ENCODE measurements at regions not wholly inside any gene's neighbourhood (a gene's known extent, or its start where the extent isn't known, plus 50 kb on each side); places are given as distances from the start of the nearest gene placed in this dataset.

DNA sequence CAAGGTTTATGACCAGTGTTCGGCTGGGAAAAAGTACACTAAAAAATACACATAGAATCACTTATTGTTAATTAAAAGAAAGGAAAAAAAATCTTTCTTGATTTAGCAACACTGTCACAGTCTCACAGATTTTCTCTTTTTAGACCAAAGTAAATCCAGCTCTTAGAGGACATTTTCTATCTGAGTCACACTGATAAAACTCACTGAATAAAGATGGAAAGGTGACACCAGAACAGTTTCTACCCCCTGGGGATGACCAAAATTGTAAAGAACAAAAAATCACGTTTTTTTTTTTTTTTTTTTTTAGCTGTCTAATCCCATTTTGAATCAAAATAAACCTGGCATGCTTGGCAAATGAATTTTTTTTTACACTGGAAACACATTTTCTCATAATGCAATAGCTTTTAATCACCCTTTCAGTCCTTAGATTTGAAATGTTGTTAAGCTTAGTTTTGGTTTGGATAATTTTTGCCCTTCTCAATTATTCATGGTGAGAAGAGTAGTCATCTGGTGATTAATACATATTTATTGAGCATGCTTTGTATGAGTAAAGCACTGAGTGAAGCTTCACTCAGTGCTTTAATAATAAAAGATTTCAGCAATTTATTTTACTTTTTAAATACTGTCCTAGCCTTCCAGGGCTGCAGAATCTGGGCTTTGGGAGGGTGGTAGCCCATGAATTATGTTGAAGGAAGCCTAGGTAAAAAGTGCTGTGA lies 886.3 kb downstream of the SLC4A3 start:
- DNase-seq: no peak

DNA sequence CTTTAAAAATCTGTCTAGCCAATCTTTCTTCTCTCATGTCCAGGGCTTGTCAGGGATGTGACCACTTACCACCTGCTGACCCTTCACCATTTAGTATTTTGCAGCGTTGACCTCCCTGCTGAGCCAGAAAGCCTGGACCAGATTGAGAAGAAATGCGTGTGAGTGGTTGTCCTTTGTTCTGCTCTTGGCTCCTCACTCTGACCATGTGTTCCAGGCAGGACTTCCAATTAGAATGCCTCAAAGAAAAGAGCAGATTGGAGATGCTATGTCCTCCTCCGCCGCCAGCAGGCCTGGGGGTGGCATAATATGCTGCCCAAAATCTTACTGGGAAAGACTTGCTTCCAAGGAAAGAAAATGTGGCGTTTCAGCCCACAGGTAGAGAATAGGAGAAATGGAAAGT lies 894.1 kb downstream of the SLC4A3 start:
- no peak for DNase-seq

DNA sequence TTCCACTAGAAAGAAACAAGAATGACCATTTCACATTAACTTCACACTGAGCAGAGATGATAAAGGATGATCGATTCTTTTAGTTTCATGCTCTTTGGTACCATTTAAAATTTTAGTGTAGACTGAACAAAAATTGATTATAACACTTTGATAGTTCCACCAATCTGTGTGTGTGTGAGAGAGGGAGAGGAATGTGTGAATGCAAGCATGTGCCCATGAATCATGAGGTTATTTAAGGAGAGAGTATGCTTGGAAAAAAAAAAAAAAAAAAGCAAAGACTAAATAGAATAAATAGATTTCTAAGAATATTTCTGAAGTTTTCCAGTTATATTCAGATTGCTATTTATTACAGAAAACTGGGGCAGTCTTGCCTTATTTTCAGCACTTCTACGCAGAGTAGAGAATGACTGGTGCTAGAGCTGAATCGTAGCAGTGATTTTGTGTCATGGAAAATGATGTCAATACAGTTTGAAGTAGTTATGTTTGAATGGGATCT lies 900.8 kb downstream of the SLC4A3 start:
- no peak for DNase-seq

DNA sequence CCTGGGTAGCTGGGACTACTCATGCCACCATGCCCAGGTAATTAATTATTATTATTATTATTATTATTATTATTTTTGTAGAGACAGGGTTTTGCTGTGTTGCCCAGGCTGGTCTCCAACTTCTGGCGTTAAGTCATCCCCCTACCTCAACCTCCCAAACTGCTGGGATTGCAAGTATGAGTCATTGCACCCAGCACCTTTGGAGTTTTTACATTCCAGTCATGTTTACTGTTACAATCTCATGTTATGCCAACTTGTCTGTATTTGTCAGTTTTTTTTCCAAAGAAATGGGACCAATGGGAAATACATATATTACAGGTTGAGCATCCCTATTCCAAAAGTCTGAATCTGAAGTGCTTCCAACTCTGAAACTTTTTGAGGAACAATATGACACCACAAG lies 903.8 kb downstream of the SLC4A3 start:
- DNase-seq: no peak

DNA sequence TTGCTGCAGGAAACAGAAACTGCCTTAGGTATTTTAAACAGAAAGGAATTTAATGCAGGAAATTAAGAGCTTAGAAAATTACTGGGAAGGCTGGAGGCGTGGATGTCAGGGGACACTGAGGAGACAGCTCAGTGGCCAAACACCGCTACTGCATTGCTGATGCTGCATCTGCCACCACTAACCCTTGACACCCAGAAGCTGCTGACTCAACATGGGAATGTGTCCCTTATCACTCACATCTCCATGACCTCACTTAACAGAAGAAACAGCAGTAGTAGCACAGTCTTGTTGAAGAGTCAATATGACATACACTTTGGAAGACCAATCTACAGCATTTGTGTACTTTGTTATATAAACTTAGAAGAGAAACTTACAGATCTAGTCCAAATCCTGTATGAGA lies 906.1 kb downstream of the SLC4A3 start:
- no peak for DNase-seq

DNA sequence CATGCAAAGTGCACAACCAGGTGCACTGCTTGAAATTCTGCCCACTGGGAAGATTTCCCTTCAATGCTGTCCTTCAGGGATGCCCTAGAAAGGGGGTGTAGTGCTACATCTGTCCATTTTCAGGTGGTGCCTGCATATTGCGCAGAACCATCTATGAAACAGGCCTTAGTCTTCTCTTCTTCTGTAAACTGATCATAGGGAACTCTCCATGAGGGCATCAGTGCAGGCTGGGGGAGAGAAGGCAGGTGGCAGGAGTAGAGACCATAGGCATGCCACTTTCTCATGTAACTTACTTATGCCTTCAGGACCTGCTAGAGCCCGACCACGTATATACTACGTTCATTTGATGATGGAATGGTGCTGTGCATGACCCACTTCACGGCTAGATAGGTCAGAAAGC lies 912.1 kb downstream of the SLC4A3 start:
- DNase-seq: no peak

DNA sequence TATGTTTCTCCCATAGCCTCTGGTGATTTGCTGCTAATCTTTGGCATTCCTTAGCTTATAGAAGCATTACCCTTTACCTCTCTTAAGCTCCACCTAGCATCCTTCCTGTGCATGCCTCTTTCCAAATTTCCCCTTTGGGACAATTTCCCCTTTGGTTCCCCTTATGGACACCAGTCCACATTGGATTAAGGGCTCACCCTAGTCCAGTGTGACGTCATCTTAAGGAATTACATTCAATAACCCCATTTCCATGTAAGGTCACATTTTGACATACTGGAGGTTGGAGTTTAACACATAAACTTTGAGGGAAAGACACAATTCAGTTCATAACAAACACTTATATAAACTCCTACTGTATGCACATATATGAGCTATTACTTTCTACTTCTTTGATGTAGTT lies 916.6 kb downstream of the SLC4A3 start:
- no peak for DNase-seq

DNA sequence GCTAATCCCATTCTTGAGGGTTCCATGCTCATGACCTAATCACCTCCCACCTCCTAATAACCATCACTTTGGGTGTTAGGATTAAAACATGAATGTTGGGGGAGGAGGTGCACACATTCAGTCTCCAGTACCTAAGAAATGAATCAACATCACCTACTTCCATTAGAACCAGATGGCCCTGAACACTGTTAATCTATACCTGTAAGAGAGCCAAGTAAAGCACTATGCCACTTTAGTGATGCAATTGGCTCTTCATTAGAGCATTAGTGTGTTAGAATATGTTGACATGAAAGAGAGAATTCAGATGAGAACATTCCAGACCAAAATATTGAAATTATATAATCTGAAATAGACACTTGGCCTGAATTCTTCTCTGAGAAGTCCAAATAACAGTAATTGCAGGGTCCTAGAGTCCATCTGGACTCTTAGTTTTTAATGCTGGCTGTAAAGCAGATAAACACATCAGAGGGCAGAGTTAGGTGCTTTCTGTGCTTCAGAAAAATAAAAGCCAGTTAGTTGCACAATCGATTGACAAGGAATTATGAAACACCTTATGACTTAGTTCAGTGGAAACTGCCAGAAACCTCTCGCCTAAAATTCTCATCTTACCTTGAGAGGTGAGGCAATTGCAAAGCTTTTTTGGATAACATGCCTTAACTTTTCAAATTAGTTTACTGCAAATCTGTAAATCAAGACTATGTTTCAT lies 923.7 kb downstream of the SLC4A3 start:
- DNase-seq: no peak

DNA sequence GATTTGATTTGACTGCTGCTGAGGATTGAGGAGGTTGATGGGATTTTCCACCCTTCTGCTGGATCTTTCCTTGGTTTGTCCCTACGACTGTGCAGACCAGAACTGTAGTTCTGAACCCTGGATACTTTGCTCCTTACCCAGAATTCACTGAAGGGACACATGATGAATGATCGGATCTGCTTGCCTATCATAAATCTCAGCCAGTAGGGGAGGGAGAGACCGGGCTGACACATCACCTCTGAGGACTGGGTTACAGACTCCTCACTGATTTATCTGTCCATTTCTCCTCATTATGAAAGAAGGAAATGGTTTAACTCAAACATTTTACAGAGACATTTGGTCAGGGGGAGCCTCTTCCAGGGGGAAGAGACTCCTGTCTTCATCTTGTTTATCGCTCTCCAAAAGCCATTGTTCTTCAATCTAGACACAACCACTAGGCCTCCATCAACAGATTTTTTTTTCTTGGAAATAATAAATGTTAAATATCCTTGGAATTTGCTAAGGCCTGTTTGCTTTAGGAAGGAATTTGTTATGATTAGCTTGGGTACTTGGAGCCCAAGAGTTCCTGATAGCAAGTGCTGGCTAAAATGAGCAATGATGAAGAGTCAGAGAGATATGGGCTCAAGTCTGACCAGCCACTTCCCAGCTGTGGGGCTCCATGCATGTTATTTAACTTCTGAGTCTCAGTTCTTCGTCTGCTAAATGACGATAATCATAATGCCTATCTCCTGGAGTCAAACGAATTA lies 925.5 kb downstream of the SLC4A3 start:
- DNase-seq: no peak

DNA sequence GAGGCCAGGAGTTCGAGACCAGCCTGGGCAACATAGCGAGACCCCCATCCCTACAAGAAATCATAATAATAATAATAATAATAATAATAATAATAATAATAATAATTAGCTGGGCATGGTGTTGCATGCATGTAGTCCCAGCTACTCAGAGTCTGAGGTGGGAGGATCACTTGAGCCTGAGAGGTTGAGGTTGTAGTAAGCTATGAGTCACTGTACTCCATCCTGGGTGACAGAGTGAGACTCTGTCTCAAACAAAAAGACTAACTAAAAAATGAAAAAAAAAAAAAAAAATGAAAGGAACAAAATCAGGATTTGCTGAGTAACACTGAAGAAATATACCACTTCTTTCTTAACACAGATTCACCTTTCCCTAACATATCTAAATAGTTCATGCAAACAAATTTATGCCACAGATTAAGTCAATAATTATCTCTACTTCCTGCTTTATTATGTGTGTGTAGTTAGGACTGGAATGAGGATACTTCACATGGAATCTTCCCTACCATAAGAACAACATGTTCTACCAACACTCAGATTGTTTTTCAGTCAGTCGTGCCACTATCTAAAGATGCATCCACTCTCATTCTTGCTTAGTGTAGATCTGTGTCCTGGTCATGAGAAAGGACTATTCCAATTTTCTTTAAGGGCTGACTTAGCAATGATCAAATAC lies 928.7 kb downstream of the SLC4A3 start:
- DNase-seq: no peak

DNA sequence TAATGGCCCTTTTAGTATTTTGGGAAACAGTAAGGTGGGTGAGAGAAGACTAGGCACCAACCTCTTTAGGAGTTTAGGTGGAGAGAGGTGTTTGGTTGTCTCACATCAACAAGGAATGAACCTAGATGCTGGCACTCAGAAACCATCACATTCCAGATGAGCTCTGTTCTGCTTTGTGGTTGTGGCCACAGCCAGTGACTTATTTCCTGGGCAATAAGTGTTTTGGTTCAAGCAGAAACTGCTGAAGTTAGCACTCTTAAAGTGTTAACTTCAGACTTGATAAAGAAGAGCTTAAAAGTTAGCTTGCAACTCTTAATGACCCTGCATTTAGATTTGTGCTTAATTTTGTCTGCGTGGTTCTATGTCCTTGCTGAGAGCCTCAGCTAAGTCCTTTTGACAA lies 929.2 kb downstream of the SLC4A3 start:
- DNase-seq: no peak

DNA sequence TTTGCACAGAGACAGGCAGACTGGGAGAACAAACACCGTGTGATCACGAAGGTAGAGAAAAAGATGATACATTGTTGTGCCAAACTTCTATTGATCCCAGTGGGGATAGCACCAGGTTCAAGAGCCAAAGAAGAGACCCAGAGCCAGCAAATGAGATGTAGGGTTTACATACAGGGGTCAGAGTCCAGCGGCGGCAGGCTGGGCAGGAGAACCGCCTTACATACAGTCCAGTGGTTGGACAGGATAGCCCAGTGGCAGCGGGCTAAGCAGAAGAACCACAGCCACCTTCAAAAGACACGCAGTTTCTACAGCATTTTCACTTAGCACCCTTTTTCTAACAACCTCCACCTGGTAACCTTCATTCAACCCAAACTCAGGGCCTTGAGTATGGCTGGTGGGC lies 932.8 kb downstream of the SLC4A3 start:
- DNase-seq: no peak

DNA sequence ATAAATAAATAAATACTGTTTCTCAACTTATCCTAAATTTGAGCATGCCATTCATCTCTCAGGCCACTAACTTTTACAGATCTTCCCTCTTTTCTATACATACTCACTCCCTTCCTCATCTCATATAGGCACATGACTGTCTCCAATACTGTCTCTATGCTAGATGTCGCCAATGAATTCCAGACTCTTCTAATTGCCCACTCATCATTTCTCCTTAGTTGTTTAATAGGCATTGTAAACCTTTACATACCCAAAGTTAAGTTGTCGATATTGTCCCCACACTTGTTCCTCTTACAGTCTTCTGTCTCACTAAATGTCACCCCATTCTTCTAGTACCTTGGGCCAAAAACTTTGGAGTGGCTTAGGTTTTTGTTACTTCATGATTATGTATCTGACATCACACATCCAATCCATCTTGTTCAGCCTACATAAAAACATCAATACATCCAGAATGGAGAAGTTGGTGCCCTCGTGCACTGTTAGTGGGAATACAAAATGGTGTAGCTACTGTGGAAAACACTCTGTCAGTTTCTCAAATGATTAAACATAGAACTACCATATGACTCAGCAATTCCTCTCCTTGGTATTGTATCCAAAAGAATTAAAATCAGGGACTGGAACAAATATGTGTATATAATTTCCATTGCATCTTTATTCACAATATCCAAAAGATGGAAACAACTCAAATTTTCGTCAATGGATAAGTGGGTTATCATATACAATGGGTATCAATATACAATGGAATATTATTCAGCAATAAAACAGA lies 935.1 kb downstream of the SLC4A3 start:
- DNase-seq: no peak

DNA sequence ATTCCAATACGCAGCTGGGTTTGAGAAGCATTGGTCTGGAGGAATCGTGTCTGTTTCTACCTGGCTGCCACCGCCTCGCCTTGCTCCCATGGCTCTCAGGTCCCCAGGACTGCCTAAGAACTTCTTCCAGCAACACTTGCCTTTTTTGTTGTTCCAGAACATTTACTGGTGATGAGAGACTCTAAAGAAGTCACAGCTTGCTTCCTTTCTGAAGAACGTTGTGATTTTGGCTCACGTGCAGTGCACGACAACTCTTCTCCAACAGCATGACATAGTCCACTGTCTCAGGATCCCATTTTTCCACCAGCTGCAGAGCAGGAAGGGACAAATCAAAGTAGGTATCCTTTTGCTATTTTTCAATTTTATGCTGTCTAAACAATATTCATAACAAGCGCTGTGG lies 940.9 kb downstream of the SLC4A3 start:
- DNase-seq: no peak

DNA sequence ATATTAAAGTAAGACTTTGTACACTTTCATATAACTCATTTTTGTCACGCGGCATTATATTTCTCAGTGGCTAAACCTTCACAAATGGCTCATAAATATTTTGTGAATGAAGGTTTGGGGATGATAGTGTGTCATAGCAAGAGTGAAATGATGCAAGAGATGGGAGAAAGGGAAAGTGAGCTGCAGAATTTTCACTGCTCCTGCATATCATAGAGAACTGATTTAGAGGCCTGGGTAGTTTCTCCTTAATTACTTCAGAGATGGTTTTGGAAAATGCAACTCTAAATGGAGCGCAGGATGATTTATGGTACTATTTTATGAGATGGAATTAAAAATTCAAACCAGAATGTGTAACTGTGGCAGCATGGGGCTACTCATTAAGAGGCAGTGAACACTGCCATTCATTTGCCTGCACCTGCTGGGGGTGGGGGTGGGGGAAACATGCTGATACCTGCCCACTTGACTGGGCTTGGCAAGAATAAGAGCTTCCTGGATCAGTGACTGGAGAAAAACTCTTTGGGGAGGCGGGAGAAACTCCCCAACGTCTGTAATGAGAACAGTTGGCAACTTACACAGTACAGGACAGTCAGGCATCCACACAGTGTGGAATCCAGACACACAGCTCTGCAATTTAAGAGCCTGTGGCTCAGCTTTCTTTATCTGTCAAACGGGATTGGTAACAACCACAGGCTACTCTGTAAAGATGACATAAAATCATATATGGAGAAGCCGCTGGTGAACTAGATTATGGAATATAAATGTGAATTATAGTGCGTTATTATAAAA lies 941.9 kb downstream of the SLC4A3 start:
- DNase-seq: no peak

DNA sequence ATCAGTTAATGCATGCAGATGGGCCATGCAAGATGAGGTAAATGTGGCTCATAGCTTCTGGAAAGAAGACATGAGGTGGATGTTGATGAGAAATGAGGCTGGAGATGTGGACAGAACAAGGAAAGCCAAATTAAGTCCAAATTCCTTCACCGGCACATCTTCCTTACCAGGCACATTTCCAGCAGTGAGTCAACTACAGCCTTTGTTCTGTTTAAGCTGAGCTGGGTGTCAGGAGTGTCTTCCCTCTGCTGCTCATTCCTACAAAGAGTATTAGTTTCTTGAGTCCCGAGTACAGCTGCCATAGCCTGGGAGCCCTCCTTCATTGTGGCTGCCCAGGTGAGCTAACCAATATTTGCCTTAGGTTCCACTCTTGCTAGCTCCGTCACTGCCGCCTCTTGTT lies 945.0 kb downstream of the SLC4A3 start:
- no peak for DNase-seq

DNA sequence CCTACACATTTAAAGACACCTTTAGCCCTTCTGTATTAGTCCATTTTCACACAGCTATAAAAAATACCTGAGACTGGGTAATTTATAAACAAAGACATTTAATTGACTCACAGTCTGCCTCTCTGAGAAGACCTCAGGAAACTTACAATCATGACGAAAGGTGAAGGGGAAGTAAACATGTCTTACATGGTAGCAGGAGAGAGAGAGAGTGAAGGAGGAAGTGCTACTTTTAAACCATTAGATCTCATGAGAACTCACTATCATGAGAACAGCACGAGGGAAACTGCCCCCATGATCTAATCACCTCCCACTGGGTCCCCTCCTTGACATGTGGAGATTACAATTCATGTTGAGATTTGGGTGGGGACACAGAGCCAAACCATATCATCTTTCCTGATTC lies 946.6 kb downstream of the SLC4A3 start:
- DNase-seq: no peak

DNA sequence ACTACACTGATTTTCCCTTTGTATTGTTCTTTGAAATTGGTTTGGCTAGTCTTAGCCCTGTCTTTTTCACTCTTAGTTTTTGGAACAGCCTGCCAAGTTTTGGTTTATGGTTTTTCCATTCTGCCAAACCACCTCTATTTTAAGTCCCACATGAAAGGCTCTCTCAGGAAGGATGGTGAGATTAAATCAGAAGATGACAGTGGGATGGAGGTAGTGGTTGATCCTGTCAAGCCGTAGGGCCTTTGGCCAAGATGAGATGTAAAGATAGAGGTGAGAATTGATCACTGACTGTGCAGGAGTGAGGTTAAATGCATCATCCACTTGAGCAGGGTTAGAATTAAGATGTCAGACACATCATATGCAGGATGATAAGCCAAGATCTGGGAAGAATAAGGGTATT lies 948.5 kb downstream of the SLC4A3 start:
- no peak for DNase-seq

DNA sequence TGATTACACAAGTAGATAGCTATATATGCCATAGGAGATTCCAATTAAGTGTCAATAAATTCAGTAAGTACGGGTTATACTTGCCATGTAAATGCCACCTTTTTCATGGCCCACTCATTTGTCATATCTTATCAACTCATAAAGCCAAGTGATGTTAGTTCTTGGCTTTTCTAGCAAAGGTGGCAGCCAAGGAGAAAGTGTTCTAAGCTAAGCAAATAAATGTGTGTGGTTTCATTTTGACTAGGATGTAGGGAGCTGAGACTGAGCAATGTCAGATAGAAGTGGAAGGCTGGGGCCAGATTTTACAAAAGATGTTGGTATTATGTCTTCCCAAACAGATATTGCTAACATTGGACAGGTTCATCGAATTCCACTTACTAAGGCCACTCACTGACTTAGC lies 952.0 kb downstream of the SLC4A3 start:
- no peak for DNase-seq

DNA sequence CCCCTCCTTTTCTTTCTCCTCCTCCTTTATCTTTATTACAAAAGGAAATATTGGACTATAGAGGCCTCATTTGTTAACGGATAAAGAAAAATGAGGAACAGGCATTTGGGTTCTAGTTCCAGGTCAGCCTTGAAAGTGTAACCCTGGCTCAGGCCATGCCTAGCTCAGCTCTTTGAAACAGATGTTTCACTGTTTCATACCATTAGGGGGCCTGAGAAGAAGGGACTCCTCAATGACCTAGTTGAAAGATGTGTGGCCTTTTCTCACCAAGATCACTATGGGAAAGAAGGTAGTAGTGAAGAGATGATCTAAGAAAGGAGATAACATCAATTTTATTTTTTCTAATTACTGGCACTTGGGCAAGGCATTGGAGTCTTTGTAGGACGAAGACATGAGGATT lies 952.7 kb downstream of the SLC4A3 start:
- no peak for DNase-seq

DNA sequence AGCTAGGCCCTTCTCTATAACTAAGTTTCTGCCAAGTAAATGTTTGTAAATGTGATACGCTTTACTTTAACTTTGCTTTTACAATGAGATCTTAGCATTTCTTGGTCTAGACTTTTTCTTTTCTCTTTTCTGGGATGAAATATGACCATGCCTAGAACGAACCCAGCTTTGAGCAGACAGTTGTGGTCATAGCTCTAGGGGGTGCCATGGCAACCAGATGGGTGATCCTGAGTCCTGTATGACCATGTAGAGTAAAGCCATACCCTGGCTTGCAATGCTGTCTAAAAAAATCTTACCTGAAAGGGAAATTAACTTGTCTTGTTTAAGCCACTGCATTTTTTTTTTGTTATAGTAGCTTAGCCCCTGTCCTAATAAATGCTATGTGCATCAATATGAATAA lies 956.3 kb downstream of the SLC4A3 start:
- DNase-seq: no peak

DNA sequence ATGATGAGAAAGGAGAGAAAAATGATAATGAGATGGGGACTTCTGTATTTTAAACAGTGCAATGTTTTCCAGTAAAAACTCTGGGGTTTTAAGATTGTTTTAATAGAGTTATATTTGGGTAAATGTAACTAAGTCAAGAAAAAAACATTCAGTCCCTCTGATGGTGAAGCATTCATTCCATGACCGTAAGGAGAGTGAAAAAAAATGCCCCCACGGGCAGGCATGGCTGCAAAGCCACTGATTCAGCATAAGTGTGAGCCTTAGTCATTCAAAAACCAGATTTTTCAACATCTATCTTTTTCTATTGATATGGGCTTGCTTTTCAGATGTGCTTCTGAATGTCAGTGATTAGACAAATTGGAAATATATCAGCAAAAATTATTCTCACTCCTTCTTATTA lies 957.8 kb downstream of the SLC4A3 start:
- no peak for DNase-seq

Measured in CD4-positive, alpha-beta T cell treated with Interleukin-17A for 1 hour (primary cell).